ENCODE measurements at regions not wholly inside any gene's neighbourhood (a gene's known extent, or its start where the extent isn't known, plus 50 kb on each side); places are given as distances from the start of the nearest gene placed in this dataset.
"Not testable (repeated sequence)": the region's sequence is repeated elsewhere in the genome, so short reads cannot be mapped to it uniquely, and the experiment has no call there.

DNA sequence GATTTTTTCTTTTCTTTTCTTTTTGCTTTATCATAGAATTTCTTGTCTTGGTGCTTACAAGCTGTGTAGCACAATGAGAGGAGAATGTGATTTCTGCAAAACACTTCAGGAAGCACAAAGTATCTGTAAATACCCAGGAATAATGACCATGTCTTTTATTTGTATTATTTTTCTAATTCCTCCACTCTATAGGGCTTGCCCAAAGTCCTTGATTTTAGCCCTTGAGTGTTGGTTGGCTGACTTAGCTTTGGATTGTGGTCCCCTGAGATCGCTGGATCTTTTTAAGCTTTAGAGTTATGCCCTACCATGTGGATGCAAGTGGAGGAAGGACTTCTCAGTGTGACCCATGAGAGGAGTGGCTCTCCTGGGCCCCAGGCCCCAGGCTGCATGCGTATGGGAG is 52.2 kb downstream of the HOXC4 start:
- H3K4me3 ChIP-seq (ENCODE audit: low read depth, low read length); DNase-seq (ENCODE audit: low read depth): not testable (repeated sequence)

- H3K4me3 ChIP-seq (ENCODE audit: low read depth, low read length); DNase-seq (ENCODE audit: low read depth): not testable (repeated sequence)
Measured at GRCh38 chr12:54106252-54106651, 52.6 kb downstream of the HOXC4 start.

- not testable (repeated sequence) for H3K4me3 ChIP-seq (ENCODE audit: low read depth, low read length); DNase-seq (ENCODE audit: low read depth)
Measured at GRCh38 chr12:54106803-54107579, 53.4 kb downstream of the HOXC4 start.

- not testable (repeated sequence) for DNase-seq (ENCODE audit: low read depth); H3K4me3 ChIP-seq (ENCODE audit: low read depth, low read length)
Measured at GRCh38 chr12:54112336-54112735, 58.7 kb downstream of the HOXC4 start.

DNA sequence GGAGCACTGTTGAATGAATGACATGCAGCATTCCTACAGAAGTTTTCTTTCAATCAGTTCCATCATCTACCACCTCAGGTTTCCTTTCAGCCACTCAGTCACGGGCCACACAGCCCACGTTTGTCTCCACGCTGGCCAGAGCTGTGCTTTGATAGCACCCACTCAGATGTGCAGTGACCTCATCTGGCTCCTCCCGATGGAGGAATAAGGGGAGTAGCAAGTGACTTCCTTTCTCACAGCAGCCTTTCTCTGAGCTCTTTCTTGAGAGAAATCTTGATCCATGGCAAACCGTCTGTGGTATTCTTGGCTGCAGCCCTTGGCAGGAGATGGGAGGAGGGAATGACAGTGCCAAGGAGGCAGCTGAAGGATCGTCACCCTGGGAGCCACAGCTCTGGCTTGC is 62.4 kb downstream of the HOXC4 start:
- not testable (repeated sequence) for H3K4me3 ChIP-seq (ENCODE audit: low read depth, low read length); DNase-seq (ENCODE audit: low read depth)

DNA sequence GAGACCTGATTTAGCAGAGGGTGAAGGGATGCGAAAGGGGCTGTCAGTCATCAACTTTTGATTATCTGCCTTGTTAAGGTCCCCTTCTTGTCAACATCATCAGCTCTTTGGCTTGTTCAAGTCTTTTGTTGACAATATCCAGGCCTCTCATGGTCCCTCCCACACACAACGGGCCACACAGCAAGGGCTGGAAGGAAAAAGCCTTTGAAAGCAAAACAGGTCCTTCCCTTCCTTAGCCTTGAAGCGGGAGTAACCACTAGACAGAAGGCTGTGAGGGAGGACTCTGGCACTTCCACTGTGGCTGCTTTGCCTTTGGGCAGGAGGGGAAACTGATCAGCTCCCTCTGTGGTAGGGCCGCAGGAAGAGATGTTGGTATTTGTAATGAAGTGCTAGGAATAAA is 63.8 kb downstream of the HOXC4 start:
- not testable (repeated sequence) for H3K4me3 ChIP-seq (ENCODE audit: low read depth, low read length); DNase-seq (ENCODE audit: low read depth)

- H3K4me3 ChIP-seq (ENCODE audit: low read depth, low read length); DNase-seq (ENCODE audit: low read depth): not testable (repeated sequence)
Measured at GRCh38 chr12:54119082-54119481, 65.4 kb downstream of the HOXC4 start.

DNA sequence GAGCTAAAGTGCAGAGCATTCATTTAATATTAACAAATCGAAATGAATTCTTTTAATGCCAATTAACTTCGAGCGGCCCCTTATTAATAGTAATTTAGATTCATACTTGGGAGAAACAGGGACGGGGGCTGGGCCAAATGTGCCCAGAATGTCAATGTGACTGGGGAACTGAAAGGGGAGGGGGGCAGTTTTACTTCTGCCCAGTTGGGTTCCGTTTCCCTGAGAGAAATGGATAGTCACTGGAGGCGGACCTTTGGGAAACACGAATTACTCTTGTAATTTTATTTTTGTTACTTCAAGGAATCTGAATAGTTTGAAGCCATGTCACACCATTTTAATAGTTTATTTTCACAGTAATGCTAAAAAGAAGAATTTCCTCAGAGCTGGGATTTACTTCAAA is 64.8 kb downstream of the SMUG1 start:
- DNase-seq (ENCODE audit: low read depth); H3K4me3 ChIP-seq (ENCODE audit: low read depth, low read length): not testable (repeated sequence)

GRCh38 chr12:54125708-54126028 is 63.1 kb downstream of the SMUG1 start:
- H3K4me3 ChIP-seq (ENCODE audit: low read depth, low read length): peak overlapping the region; percentile 65
- DNase-seq (ENCODE audit: low read depth): not testable (repeated sequence)

DNA sequence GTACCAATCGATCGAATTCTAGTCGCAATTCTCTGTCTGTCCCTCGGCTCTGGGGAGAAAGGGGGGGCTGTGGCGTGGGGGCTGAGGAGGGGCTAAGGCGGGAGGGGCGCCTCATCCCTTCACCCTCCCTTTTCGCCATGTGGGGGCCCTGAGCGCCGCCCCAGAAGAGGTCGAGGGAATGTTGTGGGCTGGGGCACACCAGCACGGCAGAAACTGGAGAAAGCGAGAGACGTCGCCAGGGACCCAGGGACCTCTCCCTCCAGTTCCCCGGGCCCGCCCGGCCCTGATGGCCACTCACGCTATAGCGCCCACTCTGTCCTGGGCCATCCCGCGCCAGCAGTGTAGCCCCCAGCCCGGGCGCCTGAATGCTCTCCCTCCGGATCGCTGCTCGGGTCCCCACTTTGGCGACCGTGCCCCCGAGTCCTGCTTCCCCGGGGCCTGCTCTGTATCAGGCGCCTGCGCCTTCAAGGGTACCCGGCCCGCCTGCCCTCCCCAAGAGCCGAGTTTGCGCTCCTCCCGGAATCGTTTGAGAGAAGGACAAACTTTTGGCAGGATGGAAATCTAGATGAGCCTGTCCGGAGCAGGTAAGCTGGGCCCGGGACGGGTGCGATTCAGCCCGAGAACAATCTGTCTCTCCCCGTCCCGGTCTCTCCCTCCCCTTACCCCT is 62.6 kb downstream of the SMUG1 start:
- no peak for DNase-seq (ENCODE audit: low read depth)
- peak overlapping the region; percentile 65 for H3K4me3 ChIP-seq (ENCODE audit: low read depth, low read length)

DNA sequence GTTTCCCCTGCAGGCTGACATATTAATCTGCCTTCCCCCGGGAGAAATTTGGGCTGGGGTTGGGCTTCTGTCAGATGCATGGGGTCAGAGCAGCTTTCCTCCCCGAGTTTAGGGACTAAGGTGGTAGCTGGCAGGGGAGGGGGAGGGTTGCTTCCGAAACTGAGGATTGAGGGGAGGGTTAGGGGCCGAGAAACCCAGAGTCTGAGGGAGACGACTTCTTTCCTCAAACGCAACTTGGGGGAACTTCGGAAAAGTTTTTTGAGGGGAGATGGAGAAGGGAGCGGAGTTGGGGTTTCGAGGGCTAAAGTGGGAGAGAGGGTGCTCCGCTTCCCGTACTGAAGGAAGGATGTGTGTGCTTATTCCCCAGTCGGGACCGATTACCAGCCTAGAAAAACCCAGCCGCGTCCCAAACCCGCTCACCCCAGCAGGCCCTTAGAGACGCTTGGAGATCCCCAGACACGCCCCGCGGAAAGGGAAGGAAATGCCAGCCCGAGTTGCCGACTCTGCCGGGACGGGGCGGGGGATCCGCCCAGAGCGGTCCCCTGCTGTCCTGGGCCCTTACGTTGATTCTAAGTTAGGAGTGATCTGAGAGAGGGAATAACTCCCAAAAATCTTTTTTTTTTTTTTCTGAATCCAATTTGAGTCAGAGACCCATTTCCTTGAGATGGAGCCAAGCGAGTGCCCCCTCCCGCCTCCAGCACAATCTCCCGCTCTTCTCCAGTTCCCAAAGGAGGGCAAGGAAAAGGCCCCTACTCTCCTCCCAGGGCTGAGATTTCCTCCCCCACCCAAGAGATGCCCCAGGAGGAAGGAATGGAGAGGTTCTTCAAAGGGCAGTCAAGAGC is 61.9 kb downstream of the SMUG1 start:
- peak overlapping the region; percentile 65 for H3K4me3 ChIP-seq (ENCODE audit: low read depth, low read length)
- TF ChIP-seq, protein P1, sequence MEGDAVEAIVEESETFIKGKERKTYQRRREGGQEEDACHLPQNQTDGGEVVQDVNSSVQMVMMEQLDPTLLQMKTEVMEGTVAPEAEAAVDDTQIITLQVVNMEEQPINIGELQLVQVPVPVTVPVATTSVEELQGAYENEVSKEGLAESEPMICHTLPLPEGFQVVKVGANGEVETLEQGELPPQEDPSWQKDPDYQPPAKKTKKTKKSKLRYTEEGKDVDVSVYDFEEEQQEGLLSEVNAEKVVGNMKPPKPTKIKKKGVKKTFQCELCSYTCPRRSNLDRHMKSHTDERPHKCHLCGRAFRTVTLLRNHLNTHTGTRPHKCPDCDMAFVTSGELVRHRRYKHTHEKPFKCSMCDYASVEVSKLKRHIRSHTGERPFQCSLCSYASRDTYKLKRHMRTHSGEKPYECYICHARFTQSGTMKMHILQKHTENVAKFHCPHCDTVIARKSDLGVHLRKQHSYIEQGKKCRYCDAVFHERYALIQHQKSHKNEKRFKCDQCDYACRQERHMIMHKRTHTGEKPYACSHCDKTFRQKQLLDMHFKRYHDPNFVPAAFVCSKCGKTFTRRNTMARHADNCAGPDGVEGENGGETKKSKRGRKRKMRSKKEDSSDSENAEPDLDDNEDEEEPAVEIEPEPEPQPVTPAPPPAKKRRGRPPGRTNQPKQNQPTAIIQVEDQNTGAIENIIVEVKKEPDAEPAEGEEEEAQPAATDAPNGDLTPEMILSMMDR (conservative IDR thresholded peaks at IDR 0.05; ENCODE audit: low read depth, low read length): no peak
- DNase-seq (ENCODE audit: low read depth): no peak

More for the DNA sequence above, 62.6 kb downstream of the SMUG1 start:
- TF ChIP-seq, protein P1 (conservative IDR thresholded peaks at IDR 0.05; ENCODE audit: low read depth, low read length): no peak

All from epithelial cell of proximal tubule (primary cell).